ENCODE measurements at regions not wholly inside any gene's neighbourhood (a gene's known extent, or its start where the extent isn't known, plus 50 kb on each side); places are given as distances from the start of the nearest gene placed in this dataset.

DNA sequence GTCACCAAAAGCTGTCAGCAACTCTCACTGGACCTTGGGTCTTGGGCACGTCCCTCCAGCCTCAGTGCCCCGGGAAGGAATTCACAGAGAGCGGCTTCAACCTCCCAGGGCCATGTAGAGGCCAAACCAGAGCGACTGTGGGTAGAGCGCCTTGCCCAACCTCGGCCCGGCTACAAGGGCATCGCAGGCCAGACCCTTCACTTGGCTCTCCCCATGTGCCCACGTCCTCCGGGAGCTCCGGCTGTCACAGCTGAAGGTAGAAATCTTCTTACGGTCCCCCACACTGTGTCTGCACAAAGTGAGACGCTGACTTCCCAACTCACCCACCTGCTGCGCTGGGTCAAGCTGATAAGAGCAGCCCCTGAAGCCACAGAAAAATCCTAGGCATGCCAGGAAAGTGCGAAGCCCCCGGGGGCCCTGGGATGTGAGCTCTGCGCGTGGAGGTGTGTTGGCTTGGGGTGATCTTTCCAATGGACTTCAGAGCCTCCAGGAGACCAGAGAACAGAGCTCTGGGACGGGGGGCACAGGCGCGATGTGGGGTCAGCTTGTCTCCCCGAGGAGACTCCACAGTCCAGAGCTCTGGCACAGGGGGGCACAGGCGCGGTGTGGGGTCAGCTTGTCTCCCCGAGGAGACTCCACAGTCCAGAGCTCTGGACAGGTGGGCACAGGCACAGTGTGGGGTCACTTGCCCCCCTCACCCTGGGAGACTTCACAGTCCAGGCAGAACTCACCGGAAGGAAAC is 105.5 kb downstream of the RTP5 start:
- intact Hi-C loops (cut with DNase I; ENCODE audit: low total_unique reads) = no loop called here

DNA sequence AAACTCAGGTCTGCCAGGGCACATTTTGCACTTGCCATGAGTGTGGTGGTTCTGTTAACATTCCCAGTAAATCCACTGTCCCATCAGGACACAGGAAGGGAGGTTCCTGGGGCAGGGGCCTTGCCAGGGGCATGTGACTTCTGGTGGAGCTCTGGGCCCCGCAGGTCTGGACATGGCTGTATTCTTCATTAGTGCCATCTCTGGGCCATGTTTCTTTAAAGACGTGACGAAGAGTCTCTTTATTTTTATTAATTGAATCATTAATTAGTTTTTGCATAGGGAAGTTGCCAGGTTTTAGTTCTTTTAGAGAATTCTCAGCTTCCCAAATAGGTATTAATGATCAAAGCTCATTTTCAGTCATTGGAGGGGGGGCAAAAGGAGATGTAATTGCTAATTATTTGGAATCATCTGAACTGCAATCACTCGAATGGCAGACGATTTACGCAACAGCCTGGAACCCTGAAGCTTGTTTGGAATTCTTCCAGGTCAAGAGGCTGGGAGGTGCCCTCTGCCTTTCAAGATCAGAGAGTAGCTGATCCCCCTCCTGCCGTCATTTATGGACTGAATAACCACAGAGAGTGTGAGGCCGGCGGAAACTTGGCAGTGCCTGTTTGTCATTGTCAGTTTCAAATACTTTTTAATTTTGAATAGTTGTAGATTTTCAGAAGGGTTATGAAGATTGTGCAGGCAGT is 106.2 kb downstream of the RTP5 start:
- DNase-seq (ENCODE audit: low spot score in 2 of 2) = peak in 1 of 2 donors; percentile 80
- intact Hi-C loops (cut with DNase I; ENCODE audit: low total_unique reads) = no loop called here
- WGBS, 2 donors = 45 to 53% methylated on average over 9 of the region's 9 CpGs
- H3K4me3 ChIP-seq (ENCODE audit: low read depth, poor library complexity, severe bottlenecking) = no peak overlapping the region
- no peak for TF ChIP-seq POLR2A (IDR thresholded peaks at IDR 0.05)
- TF ChIP-seq, protein P1, sequence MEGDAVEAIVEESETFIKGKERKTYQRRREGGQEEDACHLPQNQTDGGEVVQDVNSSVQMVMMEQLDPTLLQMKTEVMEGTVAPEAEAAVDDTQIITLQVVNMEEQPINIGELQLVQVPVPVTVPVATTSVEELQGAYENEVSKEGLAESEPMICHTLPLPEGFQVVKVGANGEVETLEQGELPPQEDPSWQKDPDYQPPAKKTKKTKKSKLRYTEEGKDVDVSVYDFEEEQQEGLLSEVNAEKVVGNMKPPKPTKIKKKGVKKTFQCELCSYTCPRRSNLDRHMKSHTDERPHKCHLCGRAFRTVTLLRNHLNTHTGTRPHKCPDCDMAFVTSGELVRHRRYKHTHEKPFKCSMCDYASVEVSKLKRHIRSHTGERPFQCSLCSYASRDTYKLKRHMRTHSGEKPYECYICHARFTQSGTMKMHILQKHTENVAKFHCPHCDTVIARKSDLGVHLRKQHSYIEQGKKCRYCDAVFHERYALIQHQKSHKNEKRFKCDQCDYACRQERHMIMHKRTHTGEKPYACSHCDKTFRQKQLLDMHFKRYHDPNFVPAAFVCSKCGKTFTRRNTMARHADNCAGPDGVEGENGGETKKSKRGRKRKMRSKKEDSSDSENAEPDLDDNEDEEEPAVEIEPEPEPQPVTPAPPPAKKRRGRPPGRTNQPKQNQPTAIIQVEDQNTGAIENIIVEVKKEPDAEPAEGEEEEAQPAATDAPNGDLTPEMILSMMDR (IDR thresholded peaks at IDR 0.05) = no peak

More for the DNA sequence above, 105.5 kb downstream of the RTP5 start:
- no peak for TF ChIP-seq POLR2A (IDR thresholded peaks at IDR 0.05)
- TF ChIP-seq, protein P1 (IDR thresholded peaks at IDR 0.05) = no peak
- WGBS, 2 donors = 90 to 92% methylated on average over 26 of the region's 26 CpGs
- H3K4me3 ChIP-seq (ENCODE audit: low read depth, poor library complexity, severe bottlenecking) = no peak overlapping the region
- peak in 1 of 2 donors; percentile 81 for DNase-seq (ENCODE audit: low spot score in 2 of 2)

DNA sequence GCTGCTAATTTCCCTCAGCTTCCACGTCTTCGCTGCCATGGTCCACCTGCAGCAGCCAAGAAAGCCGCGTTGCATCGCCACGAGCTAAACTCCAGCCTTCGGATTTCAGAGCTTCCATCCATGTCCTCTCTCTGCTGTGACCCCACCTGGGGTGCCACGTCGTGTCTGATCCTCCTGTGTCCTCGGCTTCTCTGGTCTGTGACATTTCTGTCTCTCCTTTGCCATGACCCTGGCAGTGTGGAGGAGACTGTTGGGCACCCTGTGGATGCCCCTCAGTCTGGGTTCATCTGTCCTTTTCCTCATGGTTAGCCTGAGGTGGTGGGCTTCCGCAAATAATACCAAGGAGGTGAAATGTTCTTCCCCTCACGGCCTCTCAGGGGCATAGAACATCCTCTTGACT is 106.8 kb downstream of the RTP5 start:
- WGBS, 2 donors = 71% methylated on average over 12 of the region's 12 CpGs
- DNase-seq (ENCODE audit: low spot score in 2 of 2) = peak in 1 of 2 donors; percentile 72
- TF ChIP-seq, protein P1 (IDR thresholded peaks at IDR 0.05) = no peak
- TF ChIP-seq POLR2A (IDR thresholded peaks at IDR 0.05) = no peak
- H3K4me3 ChIP-seq (ENCODE audit: low read depth, poor library complexity, severe bottlenecking) = no peak overlapping the region
- intact Hi-C loops (cut with DNase I; ENCODE audit: low total_unique reads) = no loop called here

DNA sequence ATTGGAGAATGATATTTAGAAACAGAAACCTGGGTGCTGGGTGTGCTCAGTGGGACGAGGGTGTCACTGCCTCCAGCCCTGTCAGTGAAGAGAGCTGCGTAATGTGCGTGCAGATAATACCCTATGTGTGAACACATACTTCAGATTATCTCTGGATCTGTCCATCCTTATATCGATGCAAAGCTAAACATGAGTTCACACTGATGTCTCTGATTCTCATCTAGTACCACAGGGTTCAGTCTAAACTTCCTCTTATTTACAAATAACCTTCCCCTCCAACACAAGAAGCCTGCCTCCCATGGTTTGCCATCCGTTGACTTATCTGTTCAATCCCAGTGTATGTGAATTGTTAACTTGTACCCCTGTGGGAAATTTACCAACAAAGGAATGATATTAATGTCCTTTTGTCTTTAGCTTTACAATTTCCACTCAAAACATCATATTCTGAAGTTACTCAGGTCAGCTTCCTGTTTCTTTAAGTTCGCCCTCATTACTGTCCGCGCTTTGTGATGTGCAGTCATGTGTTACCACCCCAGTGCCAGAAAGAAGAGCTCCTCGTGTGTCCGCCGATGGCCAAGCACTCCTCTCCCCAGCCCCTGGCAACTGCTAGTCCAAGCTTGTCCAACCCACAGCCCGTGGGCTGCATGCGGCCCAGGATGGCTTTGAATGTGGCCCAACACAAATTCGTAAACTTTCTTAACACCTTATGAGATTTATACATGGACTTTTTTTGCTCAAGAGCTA is 108.2 kb downstream of the RTP5 start:
- intact Hi-C loops (cut with DNase I; ENCODE audit: low total_unique reads) = no loop called here
- no peak overlapping the region for H3K4me3 ChIP-seq (ENCODE audit: low read depth, poor library complexity, severe bottlenecking)
- peak in 1 of 2 donors; percentile 53 for DNase-seq (ENCODE audit: low spot score in 2 of 2)
- WGBS, 2 donors = 90 to 92% methylated on average over 14 of the region's 14 CpGs
- TF ChIP-seq, protein P1 (IDR thresholded peaks at IDR 0.05) = no peak
- no peak for TF ChIP-seq POLR2A (IDR thresholded peaks at IDR 0.05)

DNA sequence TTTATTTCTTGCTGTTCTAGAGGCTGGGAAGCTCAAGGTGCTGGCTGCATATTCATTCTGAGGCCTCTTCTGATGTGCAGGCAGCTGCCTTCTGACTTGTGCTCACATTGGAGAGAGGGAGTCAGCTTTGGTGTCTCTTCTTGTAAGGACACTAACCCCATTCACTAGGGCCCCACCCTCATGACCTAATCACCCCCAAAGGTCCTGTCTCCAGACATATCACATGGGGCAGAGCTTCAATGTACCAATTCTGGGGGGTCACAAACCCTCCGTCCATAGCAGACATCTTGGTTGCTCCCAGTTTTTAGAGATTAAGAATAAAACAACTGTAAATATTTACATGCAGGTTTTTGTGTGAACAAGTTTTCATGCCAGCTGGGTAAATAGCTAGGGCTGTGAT is 109.1 kb downstream of the RTP5 start:
- intact Hi-C loops (cut with DNase I; ENCODE audit: low total_unique reads) = no loop called here
- DNase-seq (ENCODE audit: low spot score in 2 of 2) = no peak
- 100% methylated on average over 1 of the region's 1 CpG for WGBS, 2 donors
- TF ChIP-seq, protein P1 (IDR thresholded peaks at IDR 0.05) = no peak
- TF ChIP-seq POLR2A (IDR thresholded peaks at IDR 0.05) = no peak
- no peak overlapping the region for H3K4me3 ChIP-seq (ENCODE audit: low read depth, poor library complexity, severe bottlenecking)

Measured in lower leg skin (tissue), 4 donors.